Trophoblast cell (in vitro differentiated cells and primary cell): ENCODE measurements at regions not wholly inside any gene's neighbourhood (a gene's known extent, or its start where the extent isn't known, plus 50 kb on each side); places are given as distances from the start of the nearest gene placed in this dataset.
A peak's percentile ranks its signal among the peaks of the same experiment; 100 is the strongest.

ENCODE experiments used
- DNase-seq, 2 donors: peaks; one replicate each; pipeline ENCODE4 v3.0.0-alpha.2; 2016
- H2AFZ ChIP-seq: 2 replicates; pipeline ENCODE4 v1.6.1; 2013; ENCODE audit warnings: low read length, moderate library complexity, mild to moderate bottlenecking; ENCODE audit not compliant: insufficient read depth, poor library complexity
- H2AK5ac ChIP-seq: 2 replicates; pipeline ENCODE4 v1.6.1; 2013; ENCODE audit warnings: mild to moderate bottlenecking, low read length
- H2BK120ac ChIP-seq: 2 replicates; pipeline ENCODE4 v1.6.1; 2013; ENCODE audit warnings: low read length, mild to moderate bottlenecking, moderate library complexity; ENCODE audit not compliant: insufficient read depth, poor library complexity
- H2BK12ac ChIP-seq: 2 replicates; pipeline ENCODE4 v1.6.1; 2013; ENCODE audit warnings: mild to moderate bottlenecking, low read length, moderate library complexity
- H2BK5ac ChIP-seq: 2 replicates; pipeline ENCODE4 v1.6.1; 2013; ENCODE audit warnings: low read length, low read depth, moderate library complexity, mild to moderate bottlenecking; ENCODE audit not compliant: poor library complexity
- H3K14ac ChIP-seq: 2 replicates; pipeline ENCODE4 v1.6.1; 2013; ENCODE audit warnings: mild to moderate bottlenecking, low read length
- H3K18ac ChIP-seq: 2 replicates; pipeline ENCODE4 v1.6.1; 2013; ENCODE audit warnings: mild to moderate bottlenecking, low read length
- H3K23ac ChIP-seq: 2 replicates; pipeline ENCODE4 v1.6.1; 2013; ENCODE audit warnings: low read length
- H3K27ac ChIP-seq: 2 replicates; pipeline ENCODE4 v1.5.1; 2013; ENCODE audit warnings: low read depth, mild to moderate bottlenecking, inconsistent platforms, low read length, moderate library complexity
- H3K27me3 ChIP-seq: 2 replicates; pipeline ENCODE4 v1.6.1; 2013; ENCODE audit warnings: inconsistent platforms, mild to moderate bottlenecking, low read length, moderate library complexity; ENCODE audit not compliant: insufficient read depth
- H3K36me3 ChIP-seq, 2 experiments: 1 replicate in 1 of 2; 2 replicates in 1 of 2; pipeline ENCODE4 v1.6.1; 2013; ENCODE audit warnings: low read length in 2 of 2, mild to moderate bottlenecking in 2 of 2, moderate library complexity in 1 of 2; ENCODE audit not compliant: insufficient read depth in 2 of 2, control insufficient read depth in 1 of 2
- H3K4ac ChIP-seq: 2 replicates; pipeline ENCODE4 v1.6.1; 2013; ENCODE audit warnings: low read depth, mild to moderate bottlenecking, low read length, moderate library complexity
- H3K4me1 ChIP-seq, 2 experiments: 1 replicate in 1 of 2; 2 replicates in 1 of 2; pipeline ENCODE4 v1.6.1; 2013; ENCODE audit warnings: low read length in 2 of 2, mild to moderate bottlenecking in 2 of 2, moderate library complexity in 1 of 2; ENCODE audit not compliant: insufficient read depth in 2 of 2, control insufficient read depth in 1 of 2
- H3K4me2 ChIP-seq: 2 replicates; pipeline ENCODE4 v1.6.1; 2013; ENCODE audit warnings: inconsistent platforms, mild to moderate bottlenecking, low read length, moderate library complexity
- H3K4me3 ChIP-seq: 2 replicates; pipeline ENCODE4 v1.5.1; 2013; ENCODE audit warnings: mild to moderate bottlenecking, low read depth, low read length, inconsistent platforms
- H3K79me1 ChIP-seq: one replicate; pipeline ENCODE4 v1.6.1; 2013; ENCODE audit warnings: low read length
- H3K79me2 ChIP-seq: 2 replicates; pipeline ENCODE4 v1.6.1; 2013; ENCODE audit warnings: low read length, mild to moderate bottlenecking; ENCODE audit not compliant: control insufficient read depth, insufficient read depth, poor library complexity
- H3K9ac ChIP-seq: 2 replicates; pipeline ENCODE4 v1.6.1; 2013; ENCODE audit warnings: mild to moderate bottlenecking, low read length
- H3K9me3 ChIP-seq: 2 replicates; pipeline ENCODE4 v1.6.1; 2013; ENCODE audit warnings: low read depth, mild to moderate bottlenecking, control low read depth, inconsistent platforms, low read length; ENCODE audit not compliant: insufficient read depth
- H4K12ac ChIP-seq: 2 replicates; pipeline ENCODE4 v1.6.1; 2013; ENCODE audit warnings: low read depth, mild to moderate bottlenecking, low read length, moderate library complexity
- H4K8ac ChIP-seq: 2 replicates; pipeline ENCODE4 v1.6.1; 2013; ENCODE audit warnings: low read depth, mild to moderate bottlenecking, low read length, moderate library complexity
- H4K91ac ChIP-seq: one replicate; pipeline ENCODE4 v1.6.1; 2013; ENCODE audit warnings: low read depth, mild to moderate bottlenecking, low read length, moderate library complexity
- WGBS: extraction: QIAGEN DNeasy Blood & Tissue Kit; methylation state at CpG from one replicate; pipeline ENCODE4 v1.1.7; 2013; ENCODE audit warnings: missing lambda C conversion rate; ENCODE audit not compliant: insufficient read length, insufficient coverage; ENCODE audit errors: extremely low coverage; 5-methylcytosine and 5-hydroxymethylcytosine counted together

DNA sequence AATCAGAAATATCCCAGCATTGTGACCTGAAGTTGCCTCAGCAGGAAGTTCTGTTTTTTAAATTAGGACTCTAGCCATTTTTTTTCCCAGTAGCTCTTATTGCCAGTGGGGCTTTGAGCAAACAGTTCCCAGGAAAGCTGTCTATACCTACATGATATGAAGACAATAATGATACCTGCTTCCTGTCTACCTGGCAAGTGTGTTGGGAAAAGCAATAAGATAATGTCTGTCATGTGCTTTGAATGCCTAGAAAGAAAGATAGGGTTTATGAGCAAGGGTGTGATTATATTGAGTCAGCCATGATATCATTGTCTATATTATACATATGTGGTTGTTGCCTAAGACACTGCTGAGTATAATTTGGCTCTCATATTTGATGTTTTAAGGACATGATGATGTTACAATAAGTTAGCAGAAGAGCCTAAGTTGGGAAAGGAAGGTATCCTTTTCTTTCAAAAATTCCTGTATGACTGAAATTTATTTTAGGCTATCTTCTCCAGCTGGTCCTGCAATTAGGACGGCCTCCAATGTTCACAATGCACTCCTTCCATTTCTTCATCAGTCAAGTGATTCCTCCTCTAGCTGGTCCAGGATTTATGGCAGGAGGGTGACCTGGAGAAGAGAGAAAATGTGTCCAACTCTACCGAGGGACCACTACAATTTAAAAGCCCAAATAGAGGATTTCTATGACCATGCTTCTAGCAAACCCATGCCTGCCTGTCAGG, 99.6 kb upstream of the CDC42BPA start:
- Histone ChIP-seq H3K18ac (no peak overlapping the region), H2BK5ac (no peak overlapping the region), H4K91ac (no peak overlapping the region), H3K79me2 (no peaks in the 10 kb centered on the region), H3K4me3 (no peak overlapping the region), H2AK5ac (no peak overlapping the region), H3K27ac (no peak overlapping the region), H2BK120ac (no peak overlapping the region), H3K14ac (no peak overlapping the region), H3K79me1 (peaks cover 1% of the 10 kb centered on the region), H3K4me1 (peaks cover 0 to 3% of the 10 kb centered on the region in 2 experiments), H2AFZ (no peak overlapping the region), H2BK12ac (no peak overlapping the region), H3K23ac (no peak overlapping the region), H3K9me3 (no peaks in the 10 kb centered on the region), H3K4me2 (no peak overlapping the region), H4K12ac (no peak overlapping the region), H3K4ac (no peak overlapping the region), H3K9ac (no peak overlapping the region), H3K36me3 (no peaks in the 10 kb centered on the region), H4K8ac (no peak overlapping the region), H3K27me3 (no peaks in the 10 kb centered on the region)
- WGBS: no CpG with 5 or more reads among the region's 2 CpGs
- DNase-seq: no peak

DNA sequence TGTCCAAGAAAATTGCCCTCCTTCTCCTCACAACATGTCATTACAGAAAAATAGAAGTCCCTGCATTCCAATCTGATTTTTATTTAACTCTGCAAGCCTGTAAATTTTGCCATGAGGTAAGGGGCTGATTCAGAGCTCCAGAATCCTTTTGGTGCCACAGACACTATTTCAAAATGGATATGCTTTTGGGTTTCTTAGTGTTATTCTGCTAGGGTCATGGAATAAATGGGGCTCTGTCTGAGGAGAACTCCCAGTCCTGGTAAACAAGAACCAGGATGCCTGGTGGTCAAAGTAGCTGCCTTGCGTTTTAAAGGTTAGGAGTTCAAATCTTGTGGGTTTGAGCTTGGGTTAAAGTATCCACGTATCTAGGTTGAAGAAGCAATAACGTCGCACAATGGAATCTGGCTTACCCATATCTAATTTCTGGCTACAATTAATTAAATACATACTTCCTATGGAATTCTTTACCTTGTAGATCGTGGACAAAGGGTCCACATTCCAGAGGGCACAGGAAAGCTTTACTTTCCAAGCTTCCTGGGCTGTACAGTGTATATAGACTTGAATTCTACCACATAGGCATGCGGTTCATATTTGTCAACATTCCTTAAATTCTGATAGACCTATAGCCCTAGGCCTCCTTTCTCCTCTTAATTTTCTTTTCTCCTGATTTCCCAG, 98.0 kb upstream of the CDC42BPA start:
- WGBS: no CpG with 5 or more reads among the region's 6 CpGs
- H3K79me2 ChIP-seq: no peaks in the 10 kb centered on the region
- H2BK12ac ChIP-seq: no peak overlapping the region
- H4K91ac ChIP-seq: no peak overlapping the region
- no peaks in the 10 kb centered on the region for H3K27me3 ChIP-seq
- H3K23ac ChIP-seq: no peak overlapping the region
- H3K18ac ChIP-seq: no peak overlapping the region
- no peak overlapping the region for H2BK5ac ChIP-seq
- H4K12ac ChIP-seq: no peak overlapping the region
- no peak overlapping the region for H3K4ac ChIP-seq
- H3K27ac ChIP-seq: no peak overlapping the region
- no peak overlapping the region for H2AFZ ChIP-seq
- no peak overlapping the region for H3K4me3 ChIP-seq
- peak in 1 of 2 donors; percentile 43 for DNase-seq
- H3K4me1 ChIP-seq: peaks cover 0 to 3% of the 10 kb centered on the region in 2 experiments
- no peaks in the 10 kb centered on the region for H3K9me3 ChIP-seq
- H2BK120ac ChIP-seq: no peak overlapping the region
- H3K14ac ChIP-seq: no peak overlapping the region
- H3K9ac ChIP-seq: no peak overlapping the region
- no peaks in the 10 kb centered on the region for H3K36me3 ChIP-seq
- no peak overlapping the region for H3K4me2 ChIP-seq
- no peak overlapping the region for H2AK5ac ChIP-seq
- H3K79me1 ChIP-seq: peaks cover 1% of the 10 kb centered on the region
- no peak overlapping the region for H4K8ac ChIP-seq

DNA sequence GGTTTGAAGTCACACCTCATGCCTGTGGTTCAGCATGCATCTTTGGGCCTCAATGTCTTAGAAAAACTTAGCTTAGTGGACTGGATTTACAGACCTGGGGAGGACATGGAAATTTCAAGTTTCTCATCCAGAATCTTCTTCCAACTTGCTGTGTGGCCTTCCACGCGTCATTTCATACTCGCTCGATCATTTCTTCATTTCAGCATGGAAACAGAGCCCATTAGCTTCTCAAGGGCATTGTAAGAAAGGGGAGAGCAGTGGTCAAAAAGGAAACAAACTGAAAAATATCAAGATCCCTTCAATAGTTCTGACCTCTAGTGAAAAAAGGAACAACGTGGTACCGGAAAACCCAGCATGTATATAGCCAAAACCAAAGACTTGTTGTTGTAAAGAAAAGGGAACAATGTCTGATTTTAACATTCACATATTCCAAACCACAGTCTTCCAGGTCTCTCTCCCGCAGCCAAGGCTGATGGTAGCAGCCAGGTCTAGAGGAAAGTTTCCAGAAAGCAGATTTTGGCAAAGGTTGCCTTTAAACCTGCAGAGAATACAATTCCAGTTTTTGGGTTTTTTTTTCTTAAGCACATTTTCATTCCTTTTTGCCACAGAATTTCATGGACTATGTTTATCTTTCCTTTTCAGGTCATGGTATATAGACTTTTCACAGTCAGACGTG, 97.0 kb upstream of the CDC42BPA start:
- Histone ChIP-seq H2BK5ac (no peak overlapping the region), H4K12ac (no peak overlapping the region), H3K9me3 (no peaks in the 10 kb centered on the region), H3K23ac (no peak overlapping the region), H2BK12ac (no peak overlapping the region), H2AFZ (no peak overlapping the region), H3K4me1 (peaks cover 0 to 3% of the 10 kb centered on the region in 2 experiments), H3K79me1 (peaks cover 1% of the 10 kb centered on the region), H3K27me3 (no peaks in the 10 kb centered on the region), H3K4ac (no peak overlapping the region), H3K36me3 (no peaks in the 10 kb centered on the region), H3K14ac (no peak overlapping the region), H4K8ac (no peak overlapping the region), H3K79me2 (no peaks in the 10 kb centered on the region), H3K18ac (no peak overlapping the region), H3K27ac (no peak overlapping the region), H3K9ac (no peak overlapping the region), H4K91ac (no peak overlapping the region), H3K4me2 (no peak overlapping the region), H2BK120ac (no peak overlapping the region), H2AK5ac (no peak overlapping the region), H3K4me3 (no peak overlapping the region)
- no peak for DNase-seq
- WGBS: no CpG with 5 or more reads among the region's 8 CpGs

DNA sequence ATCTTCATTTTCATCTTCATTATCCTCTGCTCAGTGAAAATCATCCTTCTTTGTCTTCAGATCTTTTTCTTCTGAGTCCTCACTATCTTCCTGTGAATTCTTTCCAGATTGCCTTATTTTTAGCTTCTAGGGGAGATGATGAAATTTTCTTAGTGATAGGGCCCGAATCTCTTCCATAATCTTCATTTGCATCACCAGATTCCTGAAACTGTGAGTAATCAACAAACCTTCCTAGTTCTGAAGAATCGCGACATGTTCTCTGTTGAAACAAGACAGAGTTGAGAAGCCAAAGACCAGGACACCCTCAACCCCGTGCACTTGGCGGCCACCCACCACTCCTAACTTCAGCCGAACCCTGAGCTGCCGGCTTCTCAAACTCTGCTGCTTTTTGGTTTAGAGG, 92.8 kb upstream of the CDC42BPA start:
- Histone ChIP-seq H3K18ac (no peak overlapping the region), H2BK5ac (no peak overlapping the region), H3K9ac (no peak overlapping the region), H2AFZ (no peak overlapping the region), H4K12ac (no peak overlapping the region), H3K4ac (no peak overlapping the region), H2AK5ac (no peak overlapping the region), H3K4me1 (peaks cover 0 to under 1% of the 10 kb centered on the region in 2 experiments), H3K36me3 (no peaks in the 10 kb centered on the region), H4K91ac (no peak overlapping the region), H3K9me3 (no peaks in the 10 kb centered on the region), H3K27me3 (no peaks in the 10 kb centered on the region), H4K8ac (no peak overlapping the region), H3K4me2 (no peak overlapping the region), H3K4me3 (no peak overlapping the region), H2BK12ac (no peak overlapping the region), H2BK120ac (no peak overlapping the region), H3K79me1 (peaks cover 1% of the 10 kb centered on the region), H3K23ac (no peak overlapping the region), H3K79me2 (no peaks in the 10 kb centered on the region), H3K14ac (no peak overlapping the region), H3K27ac (no peak overlapping the region)
- WGBS: no CpG with 5 or more reads among the region's 7 CpGs
- DNase-seq: peak in 1 of 2 donors; percentile 75
